ENCODE measurements at regions not wholly inside any gene's neighbourhood (a gene's known extent, or its start where the extent isn't known, plus 50 kb on each side); places are given as distances from the start of the nearest gene placed in this dataset.

DNA sequence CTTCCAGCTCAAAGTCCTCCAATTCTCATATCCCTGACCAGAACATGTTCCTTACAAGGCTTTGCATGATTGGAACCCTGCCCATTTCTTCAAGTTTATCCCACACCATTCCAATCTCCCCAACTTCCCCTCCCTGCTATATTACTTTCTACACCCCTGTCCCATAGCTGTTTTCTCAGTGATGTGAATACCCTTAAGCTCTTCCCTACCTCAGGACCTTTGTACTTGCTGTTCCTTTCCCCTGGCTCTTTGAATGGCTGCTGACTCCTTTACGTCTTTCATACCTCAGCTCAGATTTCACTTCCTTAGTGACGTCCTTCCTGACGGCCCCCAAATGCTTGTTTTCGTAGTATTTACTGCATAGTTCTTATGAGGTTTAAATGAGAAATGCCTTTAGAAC is 166.2 kb upstream of the ZNF462 start:
- Mint-ChIP-seq H3K4me1 (peaks cover 12 to 14% of the 10 kb centered on the region in 2 experiments), H3K4me3 (no peak overlapping the region), H3K9me3 (no peaks in the 10 kb centered on the region), H3K27ac (no peak overlapping the region), H3K36me3 (ENCODE audit: insufficient read depth in 1 of 3, low read depth in 3 of 3) (no peaks in the 10 kb centered on the region), H3K27me3 (ENCODE audit: low read depth) (no peaks in the 10 kb centered on the region)
- Histone ChIP-seq H2AK5ac (ENCODE audit: insufficient read length, low read length) (no peak overlapping the region), H2BK120ac (ENCODE audit: low read depth, low read length, poor library complexity, severe bottlenecking) (no peak overlapping the region), H3K23ac (ENCODE audit: insufficient read length, low read depth, low read length) (no peak overlapping the region), H4K20me1 (ENCODE audit: control insufficient read depth, insufficient read depth, insufficient read length) (no peaks in the 10 kb centered on the region), H2AFZ (ENCODE audit: low read length) (no peak overlapping the region), H3K4me2 (ENCODE audit: insufficient read depth, insufficient read length, low read length) (no peak overlapping the region), H3K27ac (ENCODE audit: insufficient read length, low read depth, low read length) (no peak overlapping the region), H2BK5ac (ENCODE audit: insufficient read length, low read length) (no peak overlapping the region), H3K27me3 (ENCODE audit: insufficient read depth, low read length) (no peaks in the 10 kb centered on the region), H4K8ac (replicated peaks; ENCODE audit: insufficient read length, low read depth, low read length) (no peak overlapping the region), H3K4ac (ENCODE audit: low read depth, low read length) (no peak overlapping the region), H4K91ac (ENCODE audit: insufficient read length, low read depth, low read length) (no peak overlapping the region), H2BK20ac (ENCODE audit: low read depth, low read length, poor library complexity, severe bottlenecking) (no peak overlapping the region), H3K23me2 (ENCODE audit: insufficient read length, low read depth, low read length, poor library complexity, severe bottlenecking) (no peaks in the 10 kb centered on the region), H3K14ac (ENCODE audit: insufficient read depth, low read length) (no peak overlapping the region), H3K56ac (ENCODE audit: insufficient read length, low read depth, low read length) (no peak overlapping the region), H2BK15ac (ENCODE audit: low read depth, low read length) (no peak overlapping the region), H3K79me1 (ENCODE audit: insufficient read depth, low read depth, low read length, poor library complexity, severe bottlenecking) (no peaks in the 10 kb centered on the region), H3K4me1 (ENCODE audit: insufficient read depth, low read length) (no peaks in the 10 kb centered on the region), H4K5ac (ENCODE audit: insufficient read length, low read depth, low read length) (no peak overlapping the region), H3K9ac (ENCODE audit: extremely low read depth, insufficient read length, low read length) (no peak overlapping the region), H3T11ph (ENCODE audit: low read length) (no peak overlapping the region), H3K9me3 (ENCODE audit: control insufficient read depth, low read depth, low read length) (no peaks in the 10 kb centered on the region), H2BK12ac (ENCODE audit: insufficient read length, low read depth, low read length) (no peak overlapping the region), H3K79me2 (ENCODE audit: insufficient read depth, low read length) (no peaks in the 10 kb centered on the region), H3K18ac (ENCODE audit: insufficient read length, low read depth, low read length) (no peak overlapping the region)
- no CpG with 5 or more reads among the region's 4 CpGs for WGBS (ENCODE audit: extremely low coverage, insufficient read length, low lambda C conversion rate)
- no peak for DNase-seq
- TF ChIP-seq, protein P1, sequence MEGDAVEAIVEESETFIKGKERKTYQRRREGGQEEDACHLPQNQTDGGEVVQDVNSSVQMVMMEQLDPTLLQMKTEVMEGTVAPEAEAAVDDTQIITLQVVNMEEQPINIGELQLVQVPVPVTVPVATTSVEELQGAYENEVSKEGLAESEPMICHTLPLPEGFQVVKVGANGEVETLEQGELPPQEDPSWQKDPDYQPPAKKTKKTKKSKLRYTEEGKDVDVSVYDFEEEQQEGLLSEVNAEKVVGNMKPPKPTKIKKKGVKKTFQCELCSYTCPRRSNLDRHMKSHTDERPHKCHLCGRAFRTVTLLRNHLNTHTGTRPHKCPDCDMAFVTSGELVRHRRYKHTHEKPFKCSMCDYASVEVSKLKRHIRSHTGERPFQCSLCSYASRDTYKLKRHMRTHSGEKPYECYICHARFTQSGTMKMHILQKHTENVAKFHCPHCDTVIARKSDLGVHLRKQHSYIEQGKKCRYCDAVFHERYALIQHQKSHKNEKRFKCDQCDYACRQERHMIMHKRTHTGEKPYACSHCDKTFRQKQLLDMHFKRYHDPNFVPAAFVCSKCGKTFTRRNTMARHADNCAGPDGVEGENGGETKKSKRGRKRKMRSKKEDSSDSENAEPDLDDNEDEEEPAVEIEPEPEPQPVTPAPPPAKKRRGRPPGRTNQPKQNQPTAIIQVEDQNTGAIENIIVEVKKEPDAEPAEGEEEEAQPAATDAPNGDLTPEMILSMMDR (conservative IDR thresholded peaks at IDR 0.05) = no peak

Data from H9 (cell line).